Endothelial cell of umbilical vein (primary cell): ENCODE measurements at regions not wholly inside any gene's neighbourhood (a gene's known extent, or its start where the extent isn't known, plus 50 kb on each side); places are given as distances from the start of the nearest gene placed in this dataset.

Source experiments
- BruUV-seq: library from RNA; stranded (reverse); fragments of 400-500 nt; replicated peaks from 2 replicates; lab custom pipeline; 2021; lab: Mats Ljungman, UMichigan
- CTCF ChIA-PET: fragments of 300-600, 350-600 bp; sonication (Branson Sonifier 250); formaldehyde crosslinking; loops from one replicate; lab custom pipeline; 2021; ENCODE audit warnings: antibody characterized with exemption, inconsistent platforms; lab: Charles Lee
- POLR2A ChIA-PET: fragments of 300-600, 350-600 bp; sonication (Branson Sonifier 250); formaldehyde crosslinking; loops from one replicate; lab custom pipeline; 2021; ENCODE audit warnings: antibody characterized with exemption, inconsistent platforms; lab: Charles Lee
- DNase-seq: peaks from one replicate; pipeline ENCODE4 v3.0.0-alpha.2; 2011; ENCODE audit warnings: low read depth, low spot score
- FAIRE-seq: peaks from 2 replicates; lab custom pipeline; 2011; peaks lifted over from hg19 to GRCh38; lab: Jason Lieb, UNC
- H2AFZ ChIP-seq: 2 replicates; pipeline ENCODE4 v1.6.0; 2012; ENCODE audit warnings: low read depth, low read length, control low read depth, inconsistent platforms
- H3K27ac ChIP-seq: 2 replicates; pipeline ENCODE4 v1.5.1; 2011; ENCODE audit warnings: low read depth, mild to moderate bottlenecking, control low read depth, low read length, moderate library complexity; ENCODE audit not compliant: insufficient read depth
- H3K27me3 ChIP-seq, 2 experiments: 2 replicates each; pipeline versions ENCODE4 v1.6.0 to v1.6.1; 2011; ENCODE audit warnings: low read length in 2 of 2, mixed read lengths in 1 of 2; ENCODE audit not compliant: control insufficient read depth in 2 of 2, insufficient read depth in 2 of 2
- H3K36me3 ChIP-seq, 2 experiments: 2 replicates in 1 of 2; 3 replicates in 1 of 2; pipeline ENCODE4 v1.5.1; 2011; ENCODE audit warnings: low read length in 2 of 2, mild to moderate bottlenecking in 1 of 2, moderate library complexity in 1 of 2; ENCODE audit not compliant: control insufficient read depth in 2 of 2, insufficient read depth in 2 of 2; ENCODE audit errors: extremely low read depth in 1 of 2
- H3K4me1 ChIP-seq: 3 replicates; pipeline ENCODE4 v1.5.1; 2011; ENCODE audit warnings: mild to moderate bottlenecking, low read length; ENCODE audit not compliant: control insufficient read depth, insufficient read depth; ENCODE audit errors: extremely low read depth
- H3K4me2 ChIP-seq: 2 replicates; pipeline ENCODE4 v1.6.1; 2011; ENCODE audit warnings: low read length, control low read depth, mixed read lengths; ENCODE audit not compliant: insufficient read depth
- H3K4me3 ChIP-seq, 3 experiments: fragments of 200-600 bp in 1 of 3; sonication (generic), shearing (Covaris generic) in 1 of 3; replicated peaks in 1 of 3; 2 replicates each; pipeline ENCODE4 v1.5.1; 2011 to 2016; ENCODE audit warnings: control low read depth in 3 of 3, low read length in 3 of 3, mild to moderate bottlenecking in 2 of 3, inconsistent platforms in 1 of 3, low read depth in 1 of 3, moderate library complexity in 1 of 3; ENCODE audit not compliant: insufficient read depth in 1 of 3
- H3K79me2 ChIP-seq: 2 replicates; pipeline ENCODE4 v1.6.0; 2012; ENCODE audit warnings: low read length, inconsistent platforms; ENCODE audit not compliant: control insufficient read depth, insufficient read depth
- H3K9ac ChIP-seq: replicated peaks from 2 replicates; pipeline ENCODE3; 2011; ENCODE audit warnings: low read length, control low read depth; ENCODE audit not compliant: insufficient read depth; ENCODE audit errors: extremely low read depth
- H3K9me1 ChIP-seq: replicated peaks from 3 replicates; pipeline ENCODE4 v1.6.0; 2011; ENCODE audit warnings: mild to moderate bottlenecking, low read length; ENCODE audit not compliant: control insufficient read depth, insufficient read depth; ENCODE audit errors: extremely low read depth
- H3K9me3 ChIP-seq: replicated peaks from 2 replicates; pipeline ENCODE4 v1.5.1; 2012; ENCODE audit warnings: low read length, inconsistent platforms; ENCODE audit not compliant: control insufficient read depth, insufficient read depth
- H4K20me1 ChIP-seq: replicated peaks from 2 replicates; pipeline ENCODE3; 2011; ENCODE audit warnings: mild to moderate bottlenecking, low read length; ENCODE audit not compliant: control insufficient read depth, insufficient read depth; ENCODE audit errors: extremely low read depth
- CTCF ChIP-seq, 2 donors: IDR thresholded peaks; 1 replicate in 1 of 2; 2 replicates in 1 of 2; pipeline ENCODE4 v1.5.1; 2011; ENCODE audit warnings: low read length in 2 of 2, mild to moderate bottlenecking in 2 of 2, moderate library complexity in 2 of 2, control low read depth in 1 of 2, inconsistent platforms in 1 of 2, low read depth in 1 of 2; ENCODE audit not compliant: insufficient read depth in 1 of 2; ENCODE audit errors: extremely low read depth in 1 of 2
- EZH2 ChIP-seq: IDR thresholded peaks from 2 replicates; pipeline ENCODE4 v1.6.1; 2012; ENCODE audit warnings: borderline replicate concordance, low read depth, mild to moderate bottlenecking, moderate library complexity, low read length, inconsistent platforms; ENCODE audit not compliant: severe bottlenecking
- FOS ChIP-seq: IDR thresholded peaks from 2 replicates; pipeline ENCODE4 v1.6.1; 2011; ENCODE audit warnings: mild to moderate bottlenecking, low read length, moderate library complexity, borderline replicate concordance; ENCODE audit not compliant: insufficient read depth
- GATA2 ChIP-seq: IDR thresholded peaks from 2 replicates; pipeline ENCODE4 v1.7.0; 2011; ENCODE audit warnings: low read depth, mild to moderate bottlenecking, moderate library complexity, mixed read lengths, low read length; ENCODE audit not compliant: insufficient read length, insufficient read depth
- JUN ChIP-seq: IDR thresholded peaks from 2 replicates; pipeline ENCODE4 v1.6.1; 2011; ENCODE audit warnings: borderline replicate concordance, low read depth; ENCODE audit not compliant: insufficient read length, insufficient read depth
- MYC ChIP-seq: IDR thresholded peaks from one replicate; pipeline ENCODE4 v1.6.1; 2011; ENCODE audit warnings: mild to moderate bottlenecking, low read depth, low read length
- POLR2A ChIP-seq: IDR thresholded peaks from 2 replicates; pipeline ENCODE4 v1.6.1; 2012; ENCODE audit warnings: low read depth, mild to moderate bottlenecking, control low read depth, low read length
- POLR2AphosphoS5 ChIP-seq: IDR thresholded peaks from 2 replicates; pipeline ENCODE4 v1.6.1; 2012; ENCODE audit warnings: low read depth, mild to moderate bottlenecking, control low read depth, low read length, moderate library complexity; ENCODE audit not compliant: insufficient read depth
- dilution Hi-C: fragments of 300-500 bp; cut with MboI; formaldehyde crosslinking; loops from one replicate; pipeline ENCODE4 v1.15.0; 2019; ENCODE audit warnings: low sequenced_read_pairs; ENCODE audit not compliant: extremely low pct_ligation_motif_present
- intact Hi-C: fragments of 100-400 bp; cut with micrococcal nuclease; formaldehyde crosslinking; loops from one replicate; pipeline ENCODE4 v1.10.0; 2022
- TF ChIP-seq, protein P1 (sequence below): IDR thresholded peaks from 2 replicates; pipeline ENCODE4 v1.6.1; 2011; ENCODE audit not compliant: insufficient read depth, insufficient read length

DNA sequence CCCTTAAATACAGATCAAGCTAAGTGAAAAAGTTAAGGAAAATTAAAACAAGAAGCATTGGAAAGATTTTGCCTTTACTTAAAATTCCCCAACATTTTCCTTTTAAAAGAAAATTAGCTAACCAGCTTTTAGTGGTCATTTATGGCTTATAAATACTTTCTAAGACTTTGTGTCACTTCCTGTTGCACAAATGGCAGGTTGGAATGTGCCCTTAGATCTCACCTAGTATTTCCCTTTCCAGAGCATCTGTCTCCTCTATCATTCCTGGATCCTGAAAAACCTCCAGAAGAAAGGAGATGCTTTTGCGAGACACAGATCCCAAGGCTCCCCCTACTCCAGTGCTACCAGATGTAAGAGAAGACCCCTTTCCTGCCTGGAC, 58.3 kb downstream of the ARF6 start:
- no peak for TF ChIP-seq JUN
- no peak for TF ChIP-seq POLR2AphosphoS5
- no peak for TF ChIP-seq MYC
- TF ChIP-seq, protein P1, sequence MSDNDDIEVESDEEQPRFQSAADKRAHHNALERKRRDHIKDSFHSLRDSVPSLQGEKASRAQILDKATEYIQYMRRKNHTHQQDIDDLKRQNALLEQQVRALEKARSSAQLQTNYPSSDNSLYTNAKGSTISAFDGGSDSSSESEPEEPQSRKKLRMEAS = no peak
- TF ChIP-seq FOS = no peak
- no peak for TF ChIP-seq POLR2A
- no peak for TF ChIP-seq GATA2
- no peak for TF ChIP-seq CTCF (IDR thresholded peaks at IDR 0.05; ENCODE audit: extremely low read depth in 1 of 2, insufficient read depth in 1 of 2, low read depth in 1 of 2, low read length in 2 of 2)
- no peak for TF ChIP-seq EZH2
- no peak overlapping the region for H3K27ac ChIP-seq
- POLR2A ChIA-PET = no interaction called here

More for the DNA sequence above, 58.3 kb downstream of the ARF6 start:
- Histone ChIP-seq H3K4me2 (no peak overlapping the region), H3K27me3 (no peaks in the 10 kb centered on the region), H3K36me3 (no peaks in the 10 kb centered on the region), H2AFZ (no peak overlapping the region), H3K4me3 (no peak overlapping the region), H3K9ac (no peak overlapping the region), H3K9me3 (no peaks in the 10 kb centered on the region), H3K9me1 (no peaks in the 10 kb centered on the region), H3K4me1 (peaks cover 16% of the 10 kb centered on the region), H4K20me1 (no peaks in the 10 kb centered on the region), H3K79me2 (no peaks in the 10 kb centered on the region)
- FAIRE-seq = no peak
- dilution Hi-C loops = no loop called here
- DNase-seq = no peak
- BruUV-seq = no TSS peak
- intact Hi-C loops = no loop called here
- CTCF ChIA-PET = interaction anchor here (1.0 to 1.5 kb wide), 2 partner anchors 12 to 21 kb away, joined by 4 to 6 read pairs; no protein-coding TSS in a partner anchor
